ENCODE measurements at regions not wholly inside any gene's neighbourhood (a gene's known extent, or its start where the extent isn't known, plus 50 kb on each side); places are given as distances from the start of the nearest gene placed in this dataset.

GRCh38 chr17:15019158-15019557 lies 246.0 kb downstream of the PMP22 start:
- TF ChIP-seq POLR2A (IDR thresholded peaks at IDR 0.05; ENCODE audit: low read length) (no peak), GATA1 (IDR thresholded peaks at IDR 0.05; ENCODE audit: low read depth, low read length) (no peak)
